HepG2 (cell line): ENCODE measurements at regions not wholly inside any gene's neighbourhood (a gene's known extent, or its start where the extent isn't known, plus 50 kb on each side); places are given as distances from the start of the nearest gene placed in this dataset.

ENCODE experiments used
- ATAC-seq: fragments of 200-7000 bp; cut with Tn5 transposase; 3 replicates; pipeline ENCODE4 v1.9.1; 2020; ENCODE audit warnings: mild to moderate bottlenecking, moderate library complexity
- BruUV-seq: library from RNA; stranded (reverse); fragments of 400-500 nt; replicated peaks from 2 replicates; lab custom pipeline; 2021; lab: Mats Ljungman, UMichigan
- CTCF ChIA-PET: fragments of 300-600 bp; formaldehyde crosslinking; extraction: SDS; loops from one replicate; lab custom pipeline; 2021; ENCODE audit warnings: low total read pairs, inconsistent platforms, low intra/inter-chr PET ratio; lab: Yijun Ruan, JAX
- POLR2A ChIA-PET: fragments of 350-600 bp; sonication (Branson Sonifier 250); formaldehyde crosslinking; loops from one replicate; lab custom pipeline; 2020; ENCODE audit warnings: antibody characterized with exemption, inconsistent platforms; lab: Yijun Ruan, JAX
- DNase-seq: peaks from one replicate; pipeline ENCODE4 v3.0.0-alpha.2; 2015; ENCODE audit warnings: low spot score
- FAIRE-seq: peaks from 3 replicates; lab custom pipeline; 2011; peaks lifted over from hg19 to GRCh38; lab: Jason Lieb, UNC
- H2AFZ ChIP-seq: one replicate; pipeline ENCODE4 v1.6.1; 2011; ENCODE audit warnings: low read length, inconsistent platforms
- H3K27ac ChIP-seq: fragments of 300-600 bp; 3 replicates; pipeline ENCODE4 v1.8.0; 2011; ENCODE audit warnings: mixed run types, mild to moderate bottlenecking, mixed read lengths, low read length, inconsistent platforms; ENCODE audit not compliant: insufficient read depth; ENCODE audit errors: extremely low read length
- H3K27me3 ChIP-seq, 2 experiments: fragments of 200-600 bp in 1 of 2; 2 replicates in 1 of 2; 3 replicates in 1 of 2; pipeline versions ENCODE4 v1.6.0 to v1.8.0; 2011; ENCODE audit warnings: low read length in 2 of 2, mild to moderate bottlenecking in 2 of 2, moderate library complexity in 2 of 2, inconsistent platforms in 1 of 2; ENCODE audit not compliant: insufficient read depth in 2 of 2, control insufficient read depth in 1 of 2
- H3K36me3 ChIP-seq, 2 experiments: fragments of 200-600 bp in 1 of 2; replicated peaks in 1 of 2; 2 replicates in 1 of 2; 3 replicates in 1 of 2; pipeline versions ENCODE4 v1.5.1 to v1.8.0; 2011; ENCODE audit warnings: low read length in 2 of 2, inconsistent platforms in 1 of 2; ENCODE audit not compliant: insufficient read depth in 2 of 2, control insufficient read depth in 1 of 2
- H3K4me1 ChIP-seq: 2 replicates; pipeline ENCODE4 v1.5.1; 2012; ENCODE audit warnings: low read length, inconsistent platforms; ENCODE audit not compliant: insufficient read depth
- H3K4me2 ChIP-seq: 2 replicates; pipeline ENCODE4 v1.6.0; 2011; ENCODE audit warnings: low read depth, low read length, inconsistent platforms
- H3K4me3 ChIP-seq, 3 experiments: fragments of 200-600 bp in 1 of 3; sonication (generic), shearing (Covaris generic) in 1 of 3; replicated peaks in 1 of 3; 2 replicates each; pipeline ENCODE4 v1.5.1; 2011 to 2016; ENCODE audit warnings: low read length in 3 of 3, inconsistent platforms in 2 of 3, low read depth in 2 of 3, mild to moderate bottlenecking in 2 of 3, control low read depth in 1 of 3, mixed read lengths in 1 of 3; ENCODE audit not compliant: insufficient read depth in 1 of 3
- H3K79me2 ChIP-seq: one replicate; pipeline ENCODE4 v1.6.1; 2011; ENCODE audit warnings: low read length, inconsistent platforms; ENCODE audit not compliant: insufficient read depth
- H3K9ac ChIP-seq: 2 replicates; pipeline ENCODE4 v1.6.0; 2011; ENCODE audit warnings: mild to moderate bottlenecking, low read depth, low read length, inconsistent platforms; ENCODE audit not compliant: insufficient read depth
- H3K9me3 ChIP-seq: 2 replicates; pipeline ENCODE4 v1.5.1; 2012; ENCODE audit warnings: mild to moderate bottlenecking, low read length
- H4K20me1 ChIP-seq: 2 replicates; pipeline ENCODE4 v1.6.0; 2011; ENCODE audit warnings: inconsistent platforms, mild to moderate bottlenecking, low read length, moderate library complexity; ENCODE audit not compliant: insufficient read depth
- ADNP ChIP-seq: sonication (generic); formaldehyde crosslinking; IDR thresholded peaks from 2 replicates; pipeline ENCODE4 v1.4.0; 2020; ENCODE audit warnings: missing genetic modification reagents
- ATM ChIP-seq: fragments of 450-650 bp; IDR thresholded peaks from 2 replicates; pipeline ENCODE4 v1.7.1; 2017; ENCODE audit warnings: mild to moderate bottlenecking, borderline replicate concordance
- RAD21 ChIP-seq: fragments of 450-650 bp; formaldehyde crosslinking; IDR thresholded peaks from 2 replicates; pipeline ENCODE4 v1.5.0; 2020; ENCODE audit warnings: mild to moderate bottlenecking
- RNF2 ChIP-seq: fragments of 450-650 bp; conservative IDR thresholded peaks from 2 replicates; pipeline ENCODE4 v1.6.1; 2016; ENCODE audit warnings: low read depth
- ZBTB40 ChIP-seq, 2 experiments: fragments of 450-650 bp in 1 of 2; sonication (generic) in 1 of 2; formaldehyde crosslinking in 1 of 2; IDR thresholded peaks; 2 replicates each; pipeline versions ENCODE4 v1.6.1 to v1.8.0; 2016 to 2022; ENCODE audit warnings: antibody characterized with exemption in 1 of 2, mild to moderate bottlenecking in 1 of 2, missing genetic modification reagents in 1 of 2
- ZNF296 ChIP-seq: sonication (generic); formaldehyde crosslinking; conservative IDR thresholded peaks from 2 replicates; pipeline ENCODE4 v1.5.0; 2020; ENCODE audit warnings: mild to moderate bottlenecking, missing genetic modification reagents
- ZNF530 ChIP-seq: sonication (generic); formaldehyde crosslinking; IDR thresholded peaks from 2 replicates; pipeline ENCODE4 v1.5.0; 2020; ENCODE audit warnings: low read depth, mild to moderate bottlenecking, missing genetic modification reagents
- ZNF616 ChIP-seq: sonication (generic); formaldehyde crosslinking; IDR thresholded peaks from 2 replicates; pipeline ENCODE4 v1.5.0; 2020; ENCODE audit warnings: low read depth, mild to moderate bottlenecking, missing genetic modification reagents
- ZNF678 ChIP-seq: sonication (generic); formaldehyde crosslinking; IDR thresholded peaks from 2 replicates; pipeline ENCODE4 v1.4.0; 2020; ENCODE audit warnings: mild to moderate bottlenecking, missing genetic modification reagents
- ZNF761 ChIP-seq: sonication (generic); formaldehyde crosslinking; conservative IDR thresholded peaks from 2 replicates; pipeline ENCODE4 v1.4.0; 2020; ENCODE audit warnings: mild to moderate bottlenecking, missing genetic modification reagents
- WGBS: methylation state at CpG from one replicate; pipeline ENCODE4 v1.1.6; 2017; ENCODE audit warnings: low lambda C conversion rate; 5-methylcytosine and 5-hydroxymethylcytosine counted together
- in situ Hi-C: cut with HindIII; loops from 2 replicates; pipeline ENCODE4 v1.10.0; 2017; ENCODE audit warnings: low pct_unique_long_range_greater_than_20kb; ENCODE audit not compliant: extremely low pct_ligation_motif_present
- intact Hi-C: fragments of 100-400 bp; cut with micrococcal nuclease; formaldehyde crosslinking; loops from one replicate; pipeline ENCODE4 v1.10.0; 2022; ENCODE audit not compliant: unreplicated experiment

- no peak overlapping the region for H3K4me2 ChIP-seq
- H3K4me1 ChIP-seq = no peaks in the 10 kb centered on the region
- POLR2A ChIA-PET = no interaction called here
- ATAC-seq = no peak
- TF ChIP-seq RNF2 = no peak
- TF ChIP-seq ATM = no peak
- peak; percentile 98 for TF ChIP-seq ZNF616
- no peak for TF ChIP-seq ZNF678
- TF ChIP-seq ZNF530 (CRISPR knock-in tag) = no peak
- TF ChIP-seq, all 625 proteins: peak for 1
- CTCF ChIA-PET = no interaction called here
- no TSS peak for BruUV-seq
- no peak overlapping the region for H3K9ac ChIP-seq
- in situ Hi-C loops = no loop called here
- H3K4me3 ChIP-seq = no peak overlapping the region
- intact Hi-C loops = no loop called here
- no peaks in the 10 kb centered on the region for H3K79me2 ChIP-seq
- no peak overlapping the region for H3K27ac ChIP-seq
- FAIRE-seq = no peak
- DNase-seq = no peak
- no peaks in the 10 kb centered on the region for H3K27me3 ChIP-seq
- H2AFZ ChIP-seq = no peak overlapping the region
- H4K20me1 ChIP-seq = no peaks in the 10 kb centered on the region
- H3K9me3 ChIP-seq = peaks cover 60% of the 10 kb centered on the region
- no CpG with 5 or more reads among the region's 4 CpGs for WGBS
- H3K36me3 ChIP-seq = no peaks in the 10 kb centered on the region
Measured at GRCh38 chrX:93177930-93178329, 495.4 kb downstream of the NAP1L3 start.

GRCh38 chrX:93169771-93170170 is 503.6 kb downstream of the NAP1L3 start:
- BruUV-seq = no TSS peak
- intact Hi-C loops (no loop called here), in situ Hi-C loops (no loop called here)
- Histone ChIP-seq H3K4me1 (no peaks in the 10 kb centered on the region), H3K27me3 (no peaks in the 10 kb centered on the region), H3K9ac (no peak overlapping the region), H3K79me2 (no peaks in the 10 kb centered on the region)
- CTCF ChIA-PET = no interaction called here
- DNase-seq = no peak
- FAIRE-seq = no peak
- no peak for TF ChIP-seq RAD21 (CRISPR knock-in tag)
- TF ChIP-seq ZNF296 (CRISPR knock-in tag) = no peak
- TF ChIP-seq ZBTB40 (IDR thresholded peaks at IDR 0.05) = no peak
- TF ChIP-seq ZBTB40 (CRISPR knock-in tag; IDR thresholded peaks at IDR 0.05) = no peak
- TF ChIP-seq ZNF761 (CRISPR knock-in tag) = no peak
- TF ChIP-seq ADNP (CRISPR knock-in tag) = no peak
- TF ChIP-seq, all 625 proteins: peak for 0
- POLR2A ChIA-PET = no interaction called here
- H3K27ac ChIP-seq = no peak overlapping the region
- no peak for ATAC-seq
- no peaks in the 10 kb centered on the region for H4K20me1 ChIP-seq
- 0% methylated on average over 1 of the region's 1 CpG for WGBS
- H3K4me3 ChIP-seq = no peak overlapping the region
- H3K4me2 ChIP-seq = no peak overlapping the region
- no peak overlapping the region for H2AFZ ChIP-seq
- H3K36me3 ChIP-seq = no peaks in the 10 kb centered on the region
- H3K9me3 ChIP-seq = peaks cover 27% of the 10 kb centered on the region
